ENCODE measurements at regions not wholly inside any gene's neighbourhood (a gene's known extent, or its start where the extent isn't known, plus 50 kb on each side); places are given as distances from the start of the nearest gene placed in this dataset.
"Not testable (repeated sequence)": the region's sequence is repeated elsewhere in the genome, so short reads cannot be mapped to it uniquely, and the experiment has no call there.

DNA sequence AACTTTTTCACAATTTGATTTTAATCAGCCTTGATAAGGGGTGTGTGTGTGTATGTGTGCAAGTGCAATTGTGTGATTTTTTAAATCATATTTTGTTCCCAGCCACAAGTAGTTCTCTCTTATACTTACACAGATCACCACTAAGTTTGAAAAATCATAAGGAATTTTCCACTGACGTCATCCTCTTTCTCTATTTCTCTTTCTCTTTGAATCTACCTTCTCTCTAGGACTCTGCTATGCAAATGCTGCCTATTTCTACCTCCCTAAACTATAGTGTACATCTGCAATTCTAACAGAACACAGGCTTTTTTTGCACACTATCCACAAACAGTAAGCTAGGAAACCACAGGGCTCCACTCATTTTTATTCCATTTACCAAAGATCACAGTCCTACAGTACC, 254.6 kb upstream of the CYLC2 start:
- DNase-seq (ENCODE audit: low read depth in 2 of 3, low spot score in 1 of 3) = no peak

DNA sequence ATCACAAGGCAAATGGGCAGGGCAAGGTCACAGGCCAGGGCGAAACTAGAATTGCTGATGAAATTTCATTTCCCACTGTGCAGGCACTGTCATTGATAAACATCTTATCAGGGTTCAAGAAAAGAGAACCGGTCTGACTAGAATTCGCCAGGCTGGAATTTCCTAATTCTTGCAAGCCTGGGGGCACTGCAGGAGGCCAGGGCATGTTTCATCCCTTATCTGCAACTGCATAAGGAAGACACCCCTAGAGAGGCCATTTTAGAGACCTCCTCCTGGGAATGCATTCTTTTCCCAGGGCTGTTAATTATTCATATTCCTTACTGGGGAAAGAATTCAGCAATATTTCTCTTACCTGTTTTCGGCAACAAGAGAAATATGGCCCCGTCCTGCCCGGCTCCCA, 266.2 kb upstream of the CYLC2 start:
- no peak for DNase-seq (ENCODE audit: low read depth in 2 of 3, low spot score in 1 of 3)

GRCh38 chr9:102714184-102714583, 280.9 kb upstream of the CYLC2 start:
- DNase-seq (ENCODE audit: low read depth in 2 of 3, low spot score in 1 of 3) = no peak

DNA sequence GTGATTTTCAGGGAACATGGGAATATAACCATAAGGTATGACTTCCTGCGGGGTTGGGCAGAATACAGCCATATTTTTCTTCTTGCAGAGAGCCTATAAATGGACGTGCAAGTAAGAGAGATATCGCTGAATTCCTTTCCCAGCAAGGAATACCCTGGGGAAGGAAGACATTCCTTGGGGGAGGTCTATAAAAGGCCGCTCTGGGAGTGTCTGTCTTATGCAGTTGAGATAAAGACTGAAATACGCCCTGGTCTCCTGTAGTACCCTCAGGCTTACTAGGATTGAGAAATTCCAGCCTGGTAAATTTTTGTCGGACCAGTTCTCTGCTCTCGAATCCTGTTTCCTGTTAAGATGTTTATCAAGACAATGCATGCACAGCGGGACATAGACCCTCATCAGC, 282.2 kb upstream of the CYLC2 start:
- DNase-seq (ENCODE audit: low read depth in 2 of 3, low spot score in 1 of 3) = not testable (repeated sequence)

GRCh38 chr9:102700936-102701335, 294.2 kb upstream of the CYLC2 start:
- DNase-seq (ENCODE audit: low read depth in 2 of 3, low spot score in 1 of 3) = no peak

DNA sequence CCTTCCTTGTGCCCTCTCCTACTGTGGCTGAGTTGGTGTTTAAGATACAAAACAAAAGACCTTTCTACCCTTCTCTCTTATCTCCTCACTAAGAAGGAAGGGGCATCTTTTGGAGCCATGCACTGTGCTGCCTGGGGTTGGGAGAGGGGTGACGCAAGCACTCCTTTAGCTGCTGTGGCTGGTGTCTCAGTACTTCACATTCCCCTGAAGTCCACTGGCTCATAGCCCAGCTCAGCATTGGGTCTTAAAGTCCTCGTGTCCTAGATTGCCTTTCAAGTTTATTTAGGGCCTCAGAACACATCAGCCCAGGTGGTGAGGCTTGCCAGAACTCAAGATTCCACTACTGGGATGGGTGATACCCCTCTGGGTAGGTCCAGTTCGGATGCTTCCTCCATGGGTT, 325.9 kb upstream of the CYLC2 start:
- DNase-seq (ENCODE audit: low read depth in 2 of 3, low spot score in 1 of 3) = no peak

GRCh38 chr9:102652471-102652870, 342.7 kb upstream of the CYLC2 start:
- DNase-seq (ENCODE audit: low read depth in 2 of 3, low spot score in 1 of 3) = no peak

- DNase-seq (ENCODE audit: low read depth in 2 of 3, low spot score in 1 of 3) = no peak
Measured at GRCh38 chr9:102650896-102651295, 344.2 kb upstream of the CYLC2 start.

DNA sequence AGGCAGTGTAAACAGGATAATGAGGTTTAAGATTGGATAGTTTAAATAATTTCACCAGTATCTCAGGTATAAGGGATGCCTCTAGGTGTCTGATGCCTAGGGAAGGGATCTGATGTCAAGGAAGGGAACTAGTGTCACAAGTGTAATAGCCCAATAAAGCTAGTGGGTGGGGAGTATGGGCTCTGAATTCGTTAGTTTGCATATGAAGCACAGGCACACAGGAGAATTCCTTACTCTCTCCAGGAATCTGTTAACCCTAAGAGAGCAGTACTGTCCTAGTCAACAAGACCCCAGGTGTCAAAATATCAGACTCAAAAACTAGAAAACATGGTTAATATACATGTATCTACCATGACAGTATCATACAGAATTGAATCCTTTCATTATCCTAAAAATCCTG, 352.5 kb upstream of the CYLC2 start:
- DNase-seq (ENCODE audit: low read depth in 2 of 3, low spot score in 1 of 3) = no peak

DNA sequence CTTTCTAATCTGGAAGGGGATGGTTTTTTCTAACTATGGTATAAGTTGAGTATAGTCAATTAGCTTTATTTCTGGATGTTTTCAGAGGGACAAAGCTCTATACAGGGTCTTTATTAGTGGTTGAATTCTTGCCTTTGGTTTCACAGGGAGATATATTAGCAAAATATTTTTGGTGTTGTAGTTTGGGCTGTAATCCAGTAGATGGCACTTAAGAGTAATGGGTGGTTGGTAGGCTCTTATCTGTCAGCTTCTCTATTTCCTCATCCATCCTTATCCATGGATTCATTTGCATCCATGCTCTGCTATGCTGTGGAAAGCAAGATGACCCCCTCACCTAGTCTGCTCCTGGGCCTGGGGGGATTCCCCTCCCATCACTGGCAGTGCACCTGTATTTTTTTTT, 363.6 kb upstream of the CYLC2 start:
- no peak for DNase-seq (ENCODE audit: low read depth in 2 of 3, low spot score in 1 of 3)

- DNase-seq (ENCODE audit: low read depth in 2 of 3, low spot score in 1 of 3) = no peak
Measured at GRCh38 chr9:102609461-102609860, 385.7 kb upstream of the CYLC2 start.

GRCh38 chr9:102603198-102604195, 391.6 kb upstream of the CYLC2 start:
- not testable (repeated sequence) for DNase-seq (ENCODE audit: low read depth in 2 of 3, low spot score in 1 of 3)

GRCh38 chr9:102594241-102594640, 400.9 kb upstream of the CYLC2 start:
- no peak for DNase-seq (ENCODE audit: low read depth in 2 of 3, low spot score in 1 of 3)

DNA sequence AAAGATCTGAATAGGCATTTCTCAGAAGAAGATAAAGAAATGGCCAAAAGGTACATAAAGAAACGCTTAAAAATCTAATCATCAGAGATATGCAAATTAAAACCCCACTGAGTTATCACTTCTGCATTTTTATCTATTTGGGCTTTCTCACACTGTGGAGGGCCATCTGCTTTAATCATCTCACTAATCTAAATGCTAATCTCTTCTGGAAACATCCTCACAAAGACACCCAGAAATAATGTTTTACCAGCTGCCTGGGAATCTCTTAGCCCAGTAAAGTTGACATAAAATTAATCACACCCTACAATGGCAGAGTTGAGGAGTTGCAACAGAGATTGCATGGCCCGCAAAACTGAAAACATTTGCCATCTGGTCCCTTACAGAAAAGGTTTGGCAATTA, 407.9 kb upstream of the CYLC2 start:
- DNase-seq (ENCODE audit: low read depth in 2 of 3, low spot score in 1 of 3) = no peak

- DNase-seq (ENCODE audit: low read depth in 2 of 3, low spot score in 1 of 3) = no peak
Measured at GRCh38 chr9:102569436-102569835, 425.7 kb upstream of the CYLC2 start.

- no peak for DNase-seq (ENCODE audit: low read depth in 2 of 3, low spot score in 1 of 3)
Measured at GRCh38 chr9:102551346-102551745, 443.8 kb upstream of the CYLC2 start.

GRCh38 chr9:102550886-102551285, 444.2 kb upstream of the CYLC2 start:
- no peak for DNase-seq (ENCODE audit: low read depth in 2 of 3, low spot score in 1 of 3)

- no peak for DNase-seq (ENCODE audit: low read depth in 2 of 3, low spot score in 1 of 3)
Measured at GRCh38 chr9:102550266-102550665, 444.9 kb upstream of the CYLC2 start.

DNA sequence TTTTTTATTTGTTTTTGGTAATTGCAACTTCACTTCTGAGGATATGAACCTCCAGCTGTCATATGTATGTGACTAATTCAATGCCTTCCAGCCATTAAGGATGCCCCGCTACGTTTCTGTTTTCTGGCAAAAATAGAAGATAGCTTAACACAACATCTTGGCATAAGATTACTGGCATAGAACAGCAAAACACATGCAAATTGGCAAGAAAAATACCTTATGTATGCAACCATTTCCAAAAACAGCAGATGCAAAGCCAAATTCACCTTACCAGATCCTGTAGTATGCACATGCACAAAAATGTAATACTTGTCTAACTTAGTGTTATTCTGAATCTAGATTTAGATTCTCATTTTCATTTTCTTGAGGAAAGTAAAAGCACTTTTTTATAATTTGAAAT, 461.1 kb upstream of the CYLC2 start:
- DNase-seq (ENCODE audit: low read depth in 2 of 3, low spot score in 1 of 3) = no peak

DNA sequence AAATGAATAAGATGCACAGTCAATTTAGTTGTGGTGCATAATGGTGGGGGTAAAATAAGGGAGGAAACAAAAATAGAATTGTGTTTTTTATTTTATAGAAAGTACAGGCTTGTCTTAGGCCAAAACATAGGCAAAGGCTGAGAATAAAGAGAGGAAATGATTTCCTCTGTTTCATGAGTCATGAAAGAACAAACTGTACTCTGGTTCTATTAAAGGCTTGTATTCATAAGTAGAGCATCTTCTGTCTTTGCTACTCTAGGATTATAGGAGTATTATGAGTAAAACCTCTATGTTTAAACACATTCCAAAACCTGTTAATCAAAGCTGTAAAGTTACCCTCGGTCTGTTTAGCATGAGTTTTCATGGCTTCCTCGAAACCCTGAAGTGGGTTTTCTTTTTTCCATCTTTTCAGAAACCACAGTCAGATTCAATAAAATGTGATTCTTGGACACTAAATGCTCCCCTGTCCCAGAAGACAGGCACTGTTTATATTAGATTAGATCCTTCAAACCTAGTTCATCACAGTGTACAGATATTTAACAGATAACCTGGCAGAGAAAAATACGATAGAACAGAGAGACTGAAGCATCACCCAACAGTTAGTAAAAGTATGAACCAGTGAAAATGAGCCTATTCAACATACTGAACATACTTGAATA, 473.9 kb upstream of the CYLC2 start:
- DNase-seq (ENCODE audit: low read depth in 2 of 3, low spot score in 1 of 3) = no peak

GRCh38 chr9:102519423-102519822, 475.7 kb upstream of the CYLC2 start:
- DNase-seq (ENCODE audit: low read depth in 2 of 3, low spot score in 1 of 3) = no peak

DNA sequence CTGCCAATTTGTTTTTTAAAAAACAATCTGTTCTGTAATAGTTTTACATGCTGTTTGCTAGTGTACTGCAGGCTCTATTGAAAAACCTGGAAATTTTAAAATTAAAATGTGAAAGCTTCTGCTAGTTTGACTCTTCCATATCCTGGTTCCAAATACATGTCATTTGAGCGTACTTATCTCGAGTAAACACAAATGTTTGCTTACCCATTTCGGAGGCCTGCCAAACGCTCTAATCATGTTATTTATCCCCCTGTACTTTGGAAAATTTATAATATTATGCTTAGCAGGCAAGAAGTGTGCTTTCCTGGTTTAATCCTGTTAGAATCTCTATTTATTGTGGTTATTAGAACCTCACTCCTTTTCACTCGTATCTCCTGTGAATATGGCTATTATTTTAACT, 476.8 kb upstream of the CYLC2 start:
- DNase-seq (ENCODE audit: low read depth in 2 of 3, low spot score in 1 of 3) = no peak
